Activated effector memory CD4-positive, alpha-beta T cell treated with anti-CD3 and anti-CD28 coated beads, Interleukin-2, amount 50 U/mL, for 16 hours (primary cell): ENCODE measurements at regions not wholly inside any gene's neighbourhood (a gene's known extent, or its start where the extent isn't known, plus 50 kb on each side); places are given as distances from the start of the nearest gene placed in this dataset.

Source experiments
- DNase-seq: peaks from one replicate; pipeline ENCODE4 v3.0.0-alpha.2; 2020

- no peak for DNase-seq
Observed at GRCh38 chr2:83756219-83756618, 702.9 kb downstream of the SUCLG1 start.

GRCh38 chr2:83747141-83747540, 711.9 kb downstream of the SUCLG1 start:
- DNase-seq, result no peak

GRCh38 chr2:83744855-83745254, 714.2 kb downstream of the SUCLG1 start:
- DNase-seq, result no peak

- DNase-seq, result no peak
Observed at GRCh38 chr2:83742117-83742782, 716.8 kb downstream of the SUCLG1 start.

- no peak for DNase-seq
Observed at GRCh38 chr2:83730223-83730622, 728.9 kb downstream of the SUCLG1 start.

DNA sequence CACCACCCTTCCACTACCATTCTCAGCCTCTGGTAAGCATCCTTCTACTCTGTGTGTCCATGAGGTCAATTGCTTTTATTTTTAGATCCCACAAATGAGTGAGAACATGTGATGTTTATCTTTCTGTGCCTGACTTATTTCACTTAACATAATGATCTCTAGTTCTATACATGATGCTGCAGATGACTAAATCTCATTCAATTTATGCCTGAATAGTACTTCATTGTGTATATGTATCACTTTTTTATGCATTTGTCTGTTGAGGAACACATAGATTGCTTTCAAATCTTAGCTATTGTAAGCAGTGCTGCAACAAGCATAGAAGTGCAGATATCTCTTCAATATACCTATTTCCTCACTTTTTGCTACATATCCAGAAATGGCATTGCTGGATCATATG, 733.3 kb downstream of the SUCLG1 start:
- DNase-seq, result no peak

DNA sequence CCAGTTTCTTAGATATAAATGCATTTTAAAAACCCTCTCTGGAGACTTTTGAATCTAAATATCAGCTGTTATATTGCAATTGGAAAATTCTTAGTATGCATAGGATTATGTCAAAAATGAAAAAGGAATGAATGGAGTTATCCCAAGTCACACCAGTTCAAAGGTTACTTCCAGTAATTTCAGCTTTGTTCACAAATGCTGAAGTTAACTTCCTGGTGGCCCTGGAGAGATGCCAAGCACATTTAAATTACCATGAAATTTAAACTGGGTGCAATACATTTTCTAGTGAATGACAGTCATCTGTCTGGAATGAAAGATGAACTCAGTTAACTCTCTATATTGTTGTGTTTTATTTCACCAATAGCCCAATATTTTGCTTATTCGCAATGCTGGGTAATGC, 753.9 kb downstream of the SUCLG1 start:
- DNase-seq, result no peak

DNA sequence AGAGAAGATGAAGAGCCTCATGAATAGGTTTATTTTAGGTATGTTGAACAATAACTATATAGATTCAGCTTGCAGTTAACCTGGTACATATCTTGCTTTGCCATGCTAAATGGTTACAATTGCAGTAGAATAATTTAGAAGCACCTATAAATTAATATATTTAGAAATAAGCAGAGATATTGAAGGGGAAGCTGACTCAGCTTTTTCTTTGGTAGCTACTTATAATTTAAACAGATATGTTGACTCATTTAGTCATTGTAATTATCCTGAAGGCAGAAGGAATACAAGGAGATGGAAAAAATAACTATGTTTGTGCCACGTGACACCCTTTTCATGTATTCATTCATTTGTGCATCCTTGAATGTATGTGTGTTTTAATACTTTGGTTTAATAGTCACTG, 755.5 kb downstream of the SUCLG1 start:
- DNase-seq, result no peak

- no peak for DNase-seq
Observed at GRCh38 chr2:83696838-83697237, 762.2 kb downstream of the SUCLG1 start.

GRCh38 chr2:83695530-83695929, 763.5 kb downstream of the SUCLG1 start:
- DNase-seq, result no peak

- DNase-seq, result no peak
Observed at GRCh38 chr2:83695037-83695436, 764.0 kb downstream of the SUCLG1 start.

GRCh38 chr2:83689402-83689801, 769.7 kb downstream of the SUCLG1 start:
- no peak for DNase-seq

GRCh38 chr2:83686863-83687262, 772.2 kb downstream of the SUCLG1 start:
- no peak for DNase-seq

DNA sequence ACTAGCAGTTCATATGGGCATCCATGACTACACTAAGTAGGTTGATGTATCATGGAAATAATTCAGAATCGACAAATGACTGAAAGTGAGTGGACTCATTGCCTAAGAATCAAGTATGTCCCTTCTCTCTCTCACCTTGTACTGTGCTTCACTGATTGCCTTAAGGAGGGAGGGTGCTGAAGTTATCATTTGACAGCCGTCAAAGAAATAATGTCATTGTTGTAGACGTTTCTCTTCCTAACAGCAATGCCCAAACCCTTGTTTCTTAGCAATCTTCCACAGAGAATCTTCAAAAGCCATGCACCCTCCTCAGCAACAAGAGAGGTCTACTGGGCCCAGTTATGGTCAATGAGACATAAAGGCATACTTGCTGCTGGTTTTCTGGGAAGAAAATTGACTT, 785.0 kb downstream of the SUCLG1 start:
- no peak for DNase-seq

GRCh38 chr2:83665894-83666293, 793.2 kb downstream of the SUCLG1 start:
- DNase-seq, result no peak

GRCh38 chr2:83665154-83665553, 793.9 kb downstream of the SUCLG1 start:
- DNase-seq, result no peak

GRCh38 chr2:83661711-83662110, 797.4 kb downstream of the SUCLG1 start:
- no peak for DNase-seq

DNA sequence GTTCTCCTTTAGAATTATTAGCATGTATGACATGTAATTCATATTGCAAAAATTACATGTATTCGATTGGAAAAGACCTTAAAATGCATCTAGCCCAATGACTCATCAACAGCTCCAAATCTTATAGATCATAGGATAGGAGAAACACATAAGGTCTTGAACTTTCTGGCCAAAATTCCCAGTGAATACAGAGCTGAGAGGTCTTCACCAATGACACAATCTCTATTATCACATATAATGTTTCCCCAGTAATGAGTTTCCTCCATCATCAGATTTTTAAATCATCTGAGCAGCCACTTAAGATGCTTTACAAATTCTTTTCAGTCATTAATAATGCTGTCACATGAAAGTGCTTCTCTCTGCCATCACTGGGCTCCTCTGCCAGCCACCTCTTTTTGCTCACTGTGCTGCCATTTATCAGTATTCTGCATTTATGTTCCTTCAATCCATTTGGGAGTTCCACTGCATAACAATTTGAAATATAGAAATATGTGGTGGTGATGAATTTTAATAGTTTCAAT, 804.9 kb downstream of the SUCLG1 start:
- DNase-seq, result no peak

- DNase-seq, result no peak
Observed at GRCh38 chr2:83650898-83651297, 808.2 kb downstream of the SUCLG1 start.

DNA sequence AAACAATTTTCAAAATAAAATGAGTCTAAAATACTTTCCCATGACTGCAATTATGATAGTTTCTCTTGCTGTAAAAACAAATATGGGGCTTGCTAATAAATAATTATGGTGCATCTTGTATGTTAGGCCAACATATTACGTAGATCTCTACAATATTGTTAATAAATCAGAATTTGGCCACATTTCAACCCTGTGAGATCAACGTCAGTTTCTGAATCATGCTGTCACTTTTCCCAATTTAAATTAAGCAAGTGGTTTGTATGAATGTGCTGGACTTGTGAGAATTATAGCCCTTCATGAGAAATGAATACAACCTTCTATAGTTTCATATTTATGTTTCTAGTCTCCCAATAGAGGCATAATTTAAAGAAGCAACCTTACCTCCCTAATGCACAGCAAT, 808.9 kb downstream of the SUCLG1 start:
- no peak for DNase-seq

DNA sequence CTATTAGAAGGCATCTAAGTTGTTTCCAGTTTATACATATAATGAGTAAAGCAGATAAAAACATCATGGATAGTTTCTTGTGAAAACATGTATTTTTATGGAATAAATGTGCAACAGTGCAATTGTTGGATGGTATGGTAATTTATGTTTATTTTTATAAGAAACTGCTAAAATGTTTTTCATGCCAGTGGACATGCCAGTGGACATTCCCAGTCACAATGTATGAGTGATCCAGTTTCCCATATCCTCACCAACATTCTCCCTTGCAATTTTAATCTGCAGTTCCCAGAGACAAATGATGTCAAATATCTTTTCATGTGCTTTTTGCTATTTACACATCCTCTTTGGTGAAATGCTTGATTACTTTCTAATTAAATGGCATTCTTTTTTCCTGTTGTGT, 818.6 kb downstream of the SUCLG1 start:
- no peak for DNase-seq

GRCh38 chr2:83633423-83633822, 825.7 kb downstream of the SUCLG1 start:
- DNase-seq, result no peak

GRCh38 chr2:83630351-83630750, 828.7 kb downstream of the SUCLG1 start:
- DNase-seq, result no peak

- DNase-seq, result no peak
Observed at GRCh38 chr2:83615511-83615910, 843.6 kb downstream of the SUCLG1 start.

DNA sequence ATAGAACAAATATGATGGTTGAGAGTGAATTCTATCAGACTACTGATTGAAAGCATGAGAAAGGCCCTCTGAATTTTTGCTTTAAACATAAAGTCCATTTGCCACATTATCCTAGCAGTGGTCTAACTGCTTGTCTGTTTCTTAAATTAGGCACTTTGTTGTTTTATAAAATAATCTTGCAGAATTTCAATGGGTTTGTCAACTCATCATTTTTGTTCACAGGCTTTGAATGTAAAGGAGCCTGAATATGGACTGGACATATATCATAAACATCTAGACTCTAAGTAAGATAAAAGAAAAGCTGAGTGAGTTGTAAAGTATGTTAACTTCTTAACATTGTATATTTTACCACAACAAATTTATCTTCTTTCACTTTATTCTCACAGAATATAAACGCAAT, 845.9 kb downstream of the SUCLG1 start:
- no peak for DNase-seq
